HG03432 (cell line): ENCODE measurements at regions not wholly inside any gene's neighbourhood (a gene's known extent, or its start where the extent isn't known, plus 50 kb on each side); places are given as distances from the start of the nearest gene placed in this dataset.

Experiments
- ATAC-seq: cut with Tn5 transposase; IDR thresholded peaks from one replicate; pipeline ENCODE4 v1.9.1; 2021; ENCODE audit warnings: mild to moderate bottlenecking, moderate library complexity; ENCODE audit not compliant: unreplicated experiment

GRCh38 chr2:133806564-133806963 lies 238.3 kb upstream of the NCKAP5 start:
- no peak for ATAC-seq

GRCh38 chr2:133809485-133809884 lies 241.2 kb upstream of the NCKAP5 start:
- no peak for ATAC-seq

- no peak for ATAC-seq
Measured at GRCh38 chr2:133810559-133810958, 242.3 kb upstream of the NCKAP5 start.

- no peak for ATAC-seq
Measured at GRCh38 chr2:133811409-133812125, 243.3 kb upstream of the NCKAP5 start.

DNA sequence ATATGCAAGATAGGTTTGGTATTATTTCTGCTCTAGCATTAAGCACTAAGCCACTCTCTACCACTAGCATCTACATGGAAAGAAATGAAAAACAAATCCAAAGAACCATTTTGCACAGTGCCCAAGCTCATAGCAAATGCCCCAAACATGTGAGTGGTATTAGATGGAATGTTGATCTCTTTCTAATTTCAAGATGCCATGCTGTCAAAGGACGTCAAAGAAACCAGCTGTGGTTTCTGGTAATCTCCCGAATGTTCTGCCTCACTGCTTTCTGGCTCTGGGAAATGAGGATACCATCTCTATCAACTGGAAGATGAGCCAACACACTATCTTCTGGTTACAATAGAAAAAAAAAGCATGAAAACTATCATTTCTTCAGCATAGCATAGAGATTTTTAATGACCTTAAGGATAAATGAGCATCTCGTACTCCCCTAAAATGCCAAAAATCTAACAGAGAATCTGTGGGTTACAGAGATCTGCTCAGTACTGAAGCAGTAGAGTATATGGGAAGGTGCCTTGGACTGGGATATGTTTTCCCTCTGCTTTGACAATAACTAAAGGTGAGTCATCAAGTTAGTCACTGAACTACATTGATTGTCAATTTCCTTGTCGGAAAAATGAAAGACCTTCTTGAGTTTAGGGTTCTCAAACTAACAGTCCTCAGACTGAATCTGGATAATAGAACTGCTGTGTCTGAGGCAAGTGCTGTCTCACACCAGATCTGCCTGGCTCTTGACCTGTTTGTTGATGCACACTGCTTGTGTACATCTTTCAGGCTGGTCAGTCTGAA lies 244.8 kb upstream of the NCKAP5 start:
- ATAC-seq: no peak

GRCh38 chr2:133814890-133815289 lies 246.6 kb upstream of the NCKAP5 start:
- no peak for ATAC-seq

DNA sequence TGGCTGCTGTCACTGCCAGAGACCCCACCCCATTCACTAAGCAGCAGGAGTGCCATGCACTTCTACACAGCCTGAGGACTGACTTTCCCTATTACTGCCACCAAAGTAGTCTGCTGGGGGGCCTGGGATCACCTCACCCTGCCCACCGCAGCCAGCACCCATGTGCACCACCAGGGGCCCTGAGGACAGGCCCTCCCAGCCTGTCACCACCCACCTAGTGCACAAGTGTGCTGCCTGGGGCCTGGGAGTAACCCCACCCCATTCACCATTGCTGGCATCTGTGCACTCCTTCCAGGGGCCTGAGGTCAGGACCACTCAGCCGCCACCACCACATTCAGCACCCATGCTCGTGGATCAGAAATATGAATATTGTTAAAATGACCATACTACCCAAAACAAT lies 247.8 kb upstream of the NCKAP5 start:
- ATAC-seq: no peak

DNA sequence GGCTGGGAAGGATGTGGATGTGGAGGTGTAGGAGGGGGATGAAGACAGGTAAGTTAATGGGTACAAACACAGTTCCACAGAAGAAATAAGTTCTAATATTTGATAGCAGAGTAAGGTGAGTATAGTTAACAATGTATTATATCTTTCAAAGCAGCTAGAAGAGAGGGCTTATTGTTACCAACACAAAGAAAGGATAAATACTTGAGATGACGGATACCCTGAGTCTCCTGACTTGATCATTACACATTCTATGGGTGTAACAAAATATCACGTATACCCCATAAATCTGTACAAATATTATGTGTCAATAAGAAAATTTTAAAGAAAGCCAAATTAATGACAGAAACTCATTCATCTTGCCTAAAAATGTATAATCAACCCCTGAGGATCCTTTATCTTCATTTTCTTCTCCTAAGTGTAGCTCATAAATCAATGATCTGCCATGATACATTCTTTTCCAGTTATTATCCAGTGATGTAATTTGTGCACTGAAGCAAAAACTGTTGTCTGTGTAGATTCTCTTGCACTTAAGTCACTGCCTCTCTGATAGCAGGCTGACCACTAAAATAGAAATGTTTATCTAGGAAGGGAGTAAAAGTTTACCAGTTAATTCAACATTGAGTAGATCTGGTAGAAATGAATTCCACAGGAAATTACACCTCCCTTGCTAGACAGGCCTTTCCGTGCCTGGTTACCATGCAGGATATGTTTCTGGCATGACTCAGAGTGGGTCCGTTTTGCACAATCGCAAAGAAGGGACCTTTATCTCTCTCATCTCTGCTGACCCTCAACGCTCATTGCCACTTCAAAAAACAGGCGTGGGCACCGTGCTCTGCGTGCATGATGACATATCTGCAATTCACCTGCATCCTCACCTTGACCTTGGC lies 249.7 kb upstream of the NCKAP5 start:
- no peak for ATAC-seq

DNA sequence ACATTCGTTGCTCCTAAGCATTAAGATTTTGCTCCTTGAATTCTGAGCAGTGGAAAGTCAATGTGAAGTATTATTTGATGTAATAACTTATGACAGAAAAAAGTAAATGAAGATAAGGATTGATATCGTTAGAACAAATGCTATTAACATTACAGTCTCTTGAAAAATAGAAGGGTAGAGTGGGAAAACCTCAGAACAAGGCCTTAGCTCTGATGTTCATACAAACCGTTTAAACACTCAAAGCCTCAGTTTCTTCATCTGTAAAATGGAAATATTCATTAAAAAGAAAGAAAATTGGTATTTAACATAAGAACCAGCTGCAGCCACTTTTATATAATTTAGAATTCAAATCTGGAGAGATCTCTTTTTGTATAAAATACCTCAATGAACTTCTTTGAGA lies 250.4 kb upstream of the NCKAP5 start:
- ATAC-seq: no peak

- no peak for ATAC-seq
Measured at GRCh38 chr2:133819906-133820305, 251.6 kb upstream of the NCKAP5 start.

DNA sequence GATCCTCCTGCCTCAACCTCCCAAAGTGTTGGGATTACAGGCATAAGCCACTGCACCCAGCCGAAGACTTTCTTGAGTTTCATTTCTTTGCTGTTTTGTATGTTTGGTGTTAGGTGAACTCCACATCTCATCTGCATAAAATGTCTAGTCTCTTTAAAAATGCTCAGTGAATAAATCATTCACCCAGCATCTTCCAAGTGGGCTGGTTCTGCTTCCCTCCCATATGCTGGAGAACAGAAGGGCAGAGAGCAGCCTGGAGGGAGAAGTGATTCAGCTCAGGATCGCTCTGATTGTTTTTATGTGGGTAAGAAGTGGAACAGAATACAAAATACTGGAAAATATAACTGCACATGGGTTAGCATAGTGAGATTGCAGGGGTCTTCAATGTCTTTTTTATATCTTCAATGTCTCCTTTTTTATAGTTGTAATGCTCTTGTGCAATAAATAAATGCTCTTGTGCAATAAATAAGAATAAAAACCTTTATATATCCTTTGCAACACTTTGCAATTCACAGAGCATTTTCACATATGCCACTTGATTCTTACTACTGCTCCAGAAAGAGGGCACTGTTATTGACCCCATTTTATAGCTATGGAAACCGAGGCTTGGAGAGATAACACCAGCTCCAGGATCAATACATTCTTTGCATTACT lies 253.0 kb upstream of the NCKAP5 start:
- ATAC-seq: no peak

- ATAC-seq: no peak
Measured at GRCh38 chr2:133822517-133823225, 254.4 kb upstream of the NCKAP5 start.

DNA sequence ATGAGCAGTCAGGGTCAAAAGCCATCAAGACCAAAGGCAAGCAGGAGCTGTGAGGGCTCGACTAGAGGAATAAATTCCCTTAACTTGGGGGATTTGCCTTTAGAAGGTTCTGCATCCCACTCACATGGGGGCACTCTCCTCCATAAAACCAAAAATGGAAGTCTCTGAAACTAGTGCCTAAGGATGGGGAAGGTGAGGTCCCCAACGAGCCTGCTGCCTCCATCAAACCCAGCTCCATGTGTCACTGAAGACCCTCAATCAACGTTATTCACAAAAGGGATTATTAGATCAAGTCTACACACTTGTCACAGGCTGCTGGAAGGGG lies 254.9 kb upstream of the NCKAP5 start:
- ATAC-seq: no peak

DNA sequence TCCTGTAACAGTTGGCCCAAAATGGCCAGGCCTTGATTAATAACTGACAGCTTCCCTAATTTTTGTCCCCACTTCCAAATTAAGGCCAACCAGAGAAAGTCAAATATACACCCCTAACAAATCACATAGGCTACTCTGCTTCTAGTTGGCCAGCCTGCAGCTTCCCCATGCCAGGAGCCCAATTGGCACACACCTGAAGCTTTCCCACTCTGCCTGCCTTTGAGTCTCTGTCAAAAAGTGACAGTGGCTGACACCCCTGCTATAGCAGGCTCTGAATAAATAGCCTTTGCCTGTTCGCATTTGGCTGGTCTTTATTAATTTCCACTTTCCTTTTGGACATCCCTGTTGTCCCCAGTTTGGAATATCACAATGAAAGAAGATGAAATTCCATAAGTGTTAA lies 256.6 kb upstream of the NCKAP5 start:
- no peak for ATAC-seq

GRCh38 chr2:133825778-133826177 lies 257.5 kb upstream of the NCKAP5 start:
- ATAC-seq: no peak

- ATAC-seq: no peak
Measured at GRCh38 chr2:133828913-133829312, 260.6 kb upstream of the NCKAP5 start.

DNA sequence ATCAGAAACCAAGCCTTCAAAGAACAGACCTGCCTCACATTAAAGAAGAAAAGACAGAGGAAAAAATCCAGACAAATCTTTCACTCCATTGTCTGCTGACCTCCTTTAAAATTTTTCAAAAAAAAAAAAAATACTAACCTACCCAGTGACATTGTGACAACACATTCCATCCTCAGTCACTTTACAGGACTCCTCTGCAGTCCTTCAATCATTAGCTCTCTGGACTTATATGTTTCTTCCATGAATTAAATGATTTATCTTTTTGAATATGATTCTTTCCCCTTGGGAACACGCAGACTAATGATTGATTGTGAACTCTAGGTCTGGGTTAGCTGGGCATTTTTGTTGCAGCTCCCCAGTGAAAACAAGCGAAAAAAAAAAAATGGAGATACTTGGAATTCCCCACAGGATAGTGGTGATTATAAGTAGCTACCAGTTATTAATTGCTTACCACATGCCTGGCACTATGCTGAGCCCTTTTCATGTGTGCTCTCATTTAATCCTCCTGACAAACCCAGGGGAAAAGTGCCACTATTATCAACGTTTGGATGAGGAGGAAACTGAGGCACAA lies 261.3 kb upstream of the NCKAP5 start:
- ATAC-seq: no peak

DNA sequence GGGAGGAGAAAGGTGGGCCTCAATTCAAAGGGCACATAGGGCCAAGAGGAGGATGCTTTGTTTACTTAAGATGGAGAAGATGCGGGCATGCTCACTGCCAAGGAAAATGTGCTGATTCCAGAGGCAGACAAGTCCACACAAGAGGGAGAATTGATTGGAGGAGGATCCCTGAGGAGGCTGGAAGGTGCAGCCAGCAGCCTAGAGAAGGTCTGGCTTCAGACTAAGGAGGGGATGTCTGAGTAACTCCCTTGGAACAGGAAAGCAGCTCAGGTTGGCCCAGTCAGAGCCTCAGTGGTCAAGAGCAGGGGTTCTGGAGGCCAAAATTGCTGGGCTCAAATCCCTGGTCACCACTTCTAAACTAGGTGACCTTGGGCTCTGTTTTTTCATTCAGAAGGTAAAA lies 265.5 kb upstream of the NCKAP5 start:
- no peak for ATAC-seq

GRCh38 chr2:133835821-133836619 lies 267.8 kb upstream of the NCKAP5 start:
- ATAC-seq: peak; percentile 74
